ENCODE measurements at regions not wholly inside any gene's neighbourhood (a gene's known extent, or its start where the extent isn't known, plus 50 kb on each side); places are given as distances from the start of the nearest gene placed in this dataset.

GRCh38 chr16:86037999-86038925 is 139.3 kb downstream of the IRF8 start:
- TF ChIP-seq CTCF (IDR thresholded peaks at IDR 0.05; ENCODE audit: insufficient read depth, low read depth, low read length) (no peak), EZH2 (IDR thresholded peaks at IDR 0.05; ENCODE audit: insufficient read depth, low read length) (no peak)

Measured in astrocyte (in vitro differentiated cells and primary cell).